ENCODE measurements at regions not wholly inside any gene's neighbourhood (a gene's known extent, or its start where the extent isn't known, plus 50 kb on each side); places are given as distances from the start of the nearest gene placed in this dataset.
"Not testable (repeated sequence)": the region's sequence is repeated elsewhere in the genome, so short reads cannot be mapped to it uniquely, and the experiment has no call there.

DNA sequence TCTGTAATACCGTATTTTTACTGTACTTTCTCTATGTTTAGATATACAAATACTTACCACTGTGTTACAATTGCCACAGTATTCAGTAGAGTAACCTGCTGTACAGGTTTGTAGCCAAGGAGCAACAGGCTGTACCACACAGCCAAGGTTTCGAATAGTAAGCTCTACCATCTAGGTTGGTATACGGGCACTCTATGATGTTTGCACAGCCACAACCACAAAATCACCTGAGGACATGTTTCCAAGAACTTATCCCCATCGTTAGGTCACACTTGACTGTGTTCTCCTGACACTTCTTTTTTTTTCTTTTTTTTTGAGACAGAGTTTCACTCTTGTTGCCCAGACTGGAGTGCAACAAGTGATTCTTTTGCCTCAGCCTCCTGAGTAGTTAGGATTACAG, 134.6 kb upstream of the TRIM24 start:
- WGBS, 3 donors = 59 to 65% (median 60%) methylated on average over 4 of the region's 4 CpGs
- DNase-seq = no peak
- ATAC-seq = no peak

DNA sequence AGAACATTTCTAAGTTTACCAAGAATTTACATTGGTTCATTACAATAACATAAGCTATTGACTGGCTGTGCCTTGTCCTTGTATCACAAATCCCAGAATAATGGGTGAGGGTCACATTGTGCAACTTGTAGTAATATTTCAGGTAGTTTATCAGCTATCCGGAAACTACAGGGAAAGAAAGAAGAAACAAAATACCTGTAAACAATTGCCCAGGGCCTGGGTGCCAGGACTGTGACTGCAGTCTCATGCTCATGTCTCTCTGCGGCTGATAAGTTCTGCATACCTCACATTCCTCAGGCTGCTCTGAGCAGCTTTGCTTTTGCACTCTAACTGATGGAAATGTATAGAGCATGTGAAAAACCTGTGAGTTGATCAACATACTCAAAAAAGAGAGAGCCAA, 131.8 kb upstream of the TRIM24 start:
- DNase-seq = no peak
- intact Hi-C loops (cut with DNase I) = no loop called here
- Histone ChIP-seq H3K36me3 (ENCODE audit: insufficient read depth in 1 of 2, low read depth in 1 of 2) (no peaks in the 10 kb centered on the region), H3K27me3 (ENCODE audit: insufficient read depth in 3 of 3, low read length in 2 of 3) (no peaks in the 10 kb centered on the region), H3K4me3 (no peak overlapping the region), H3K9me3 (peaks cover 9% of the 10 kb centered on the region), H3K4me1 (no peaks in the 10 kb centered on the region), H3K27ac (no peak overlapping the region)
- TF ChIP-seq, protein P1, sequence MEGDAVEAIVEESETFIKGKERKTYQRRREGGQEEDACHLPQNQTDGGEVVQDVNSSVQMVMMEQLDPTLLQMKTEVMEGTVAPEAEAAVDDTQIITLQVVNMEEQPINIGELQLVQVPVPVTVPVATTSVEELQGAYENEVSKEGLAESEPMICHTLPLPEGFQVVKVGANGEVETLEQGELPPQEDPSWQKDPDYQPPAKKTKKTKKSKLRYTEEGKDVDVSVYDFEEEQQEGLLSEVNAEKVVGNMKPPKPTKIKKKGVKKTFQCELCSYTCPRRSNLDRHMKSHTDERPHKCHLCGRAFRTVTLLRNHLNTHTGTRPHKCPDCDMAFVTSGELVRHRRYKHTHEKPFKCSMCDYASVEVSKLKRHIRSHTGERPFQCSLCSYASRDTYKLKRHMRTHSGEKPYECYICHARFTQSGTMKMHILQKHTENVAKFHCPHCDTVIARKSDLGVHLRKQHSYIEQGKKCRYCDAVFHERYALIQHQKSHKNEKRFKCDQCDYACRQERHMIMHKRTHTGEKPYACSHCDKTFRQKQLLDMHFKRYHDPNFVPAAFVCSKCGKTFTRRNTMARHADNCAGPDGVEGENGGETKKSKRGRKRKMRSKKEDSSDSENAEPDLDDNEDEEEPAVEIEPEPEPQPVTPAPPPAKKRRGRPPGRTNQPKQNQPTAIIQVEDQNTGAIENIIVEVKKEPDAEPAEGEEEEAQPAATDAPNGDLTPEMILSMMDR (IDR thresholded peaks at IDR 0.05) = no peak
- 35 to 71% (median 45%) methylated on average over 2 of the region's 2 CpGs for WGBS, 3 donors
- ATAC-seq = no peak

More for the DNA sequence above, 134.6 kb upstream of the TRIM24 start:
- Histone ChIP-seq H3K9me3 (peaks cover 9% of the 10 kb centered on the region), H3K27ac (no peak overlapping the region), H3K4me3 (no peak overlapping the region), H3K4me1 (no peaks in the 10 kb centered on the region), H3K36me3 (ENCODE audit: insufficient read depth in 1 of 2, low read depth in 1 of 2) (no peaks in the 10 kb centered on the region), H3K27me3 (ENCODE audit: insufficient read depth in 3 of 3, low read length in 2 of 3) (no peaks in the 10 kb centered on the region)
- TF ChIP-seq, protein P1 (IDR thresholded peaks at IDR 0.05) = no peak
- intact Hi-C loops (cut with DNase I) = no loop called here

DNA sequence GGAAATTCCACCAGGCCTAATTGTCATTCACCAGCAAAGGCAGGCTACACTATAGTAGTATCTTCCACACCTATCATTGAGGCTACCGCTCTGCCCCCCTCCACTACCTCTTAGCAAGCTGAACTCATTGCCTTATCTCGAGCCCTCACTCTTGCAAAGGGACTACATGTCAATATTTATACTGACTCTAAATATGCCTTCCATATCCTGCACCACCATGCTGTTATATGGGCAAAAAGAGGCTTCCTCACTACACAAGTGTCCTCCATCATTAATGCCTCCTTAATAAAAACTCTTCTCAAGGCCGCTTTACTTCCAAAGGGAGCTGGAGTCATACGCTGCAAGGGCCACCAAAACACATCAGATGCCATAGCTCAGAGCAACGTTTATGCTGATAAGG, 127.2 kb upstream of the TRIM24 start:
- H3K36me3 ChIP-seq (ENCODE audit: insufficient read depth in 1 of 2, low read depth in 1 of 2); H3K4me1 ChIP-seq; H3K27me3 ChIP-seq (ENCODE audit: insufficient read depth in 3 of 3, low read length in 2 of 3); H3K9me3 ChIP-seq; H3K4me3 ChIP-seq; H3K27ac ChIP-seq; intact Hi-C loops (cut with DNase I); DNase-seq; ATAC-seq: not testable (repeated sequence)
- WGBS, 3 donors = 90 to 93% (median 91%) methylated on average over 5 of the region's 5 CpGs

DNA sequence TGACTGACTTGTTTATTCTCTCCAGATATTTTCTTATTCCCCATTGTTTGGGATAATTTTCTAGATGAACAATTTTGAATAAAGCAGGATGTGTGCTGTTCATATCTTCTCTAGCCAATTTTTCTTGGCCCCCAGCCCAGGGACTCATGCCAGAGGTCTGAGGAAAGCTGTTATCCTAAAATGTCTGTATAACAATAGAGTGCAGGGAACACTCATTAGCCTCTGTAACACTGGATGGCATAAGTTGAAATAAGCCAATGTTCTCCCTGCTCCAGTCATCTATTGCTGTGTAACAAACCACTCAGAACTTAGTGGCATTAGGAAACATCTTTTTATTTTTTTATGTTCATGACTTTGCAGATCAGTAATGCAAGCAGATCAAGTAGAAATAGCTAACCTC, 121.7 kb upstream of the TRIM24 start:
- H3K27me3 ChIP-seq (ENCODE audit: insufficient read depth in 3 of 3, low read length in 2 of 3) = no peaks in the 10 kb centered on the region
- peak in 2 of 4 donors; percentile 33 to 42 for ATAC-seq
- TF ChIP-seq, protein P1 (IDR thresholded peaks at IDR 0.05) = no peak
- peak; percentile 53 to 56 for DNase-seq
- H3K27ac ChIP-seq = no peak overlapping the region
- intact Hi-C loops (cut with DNase I) = no loop called here
- H3K4me3 ChIP-seq = no peak overlapping the region
- H3K9me3 ChIP-seq = peaks cover 11% of the 10 kb centered on the region
- no peaks in the 10 kb centered on the region for H3K4me1 ChIP-seq
- no peaks in the 10 kb centered on the region for H3K36me3 ChIP-seq (ENCODE audit: insufficient read depth in 1 of 2, low read depth in 1 of 2)

DNA sequence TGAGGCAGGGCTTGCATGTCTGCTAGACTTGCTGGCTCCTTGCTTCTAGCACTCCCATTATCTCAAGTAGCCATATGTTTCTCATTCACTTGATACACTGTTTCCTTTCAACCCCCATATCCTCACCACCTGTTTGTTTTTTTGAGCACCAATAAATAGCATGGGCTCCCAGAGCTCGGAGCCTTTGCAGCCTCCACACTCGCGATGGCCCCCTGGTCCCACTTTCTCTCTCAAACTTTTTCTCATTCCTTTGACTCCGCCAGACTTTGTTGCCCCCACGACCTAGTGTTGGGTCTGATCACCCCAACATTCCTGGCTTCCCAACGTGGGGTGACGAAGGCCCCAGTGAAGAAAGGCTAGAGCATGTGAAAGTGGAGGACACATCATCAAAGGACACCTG, 120.8 kb upstream of the TRIM24 start:
- H3K4me3 ChIP-seq; H3K36me3 ChIP-seq (ENCODE audit: insufficient read depth in 1 of 2, low read depth in 1 of 2); H3K27me3 ChIP-seq (ENCODE audit: insufficient read depth in 3 of 3, low read length in 2 of 3); ATAC-seq; H3K4me1 ChIP-seq; H3K27ac ChIP-seq; intact Hi-C loops (cut with DNase I); DNase-seq: not testable (repeated sequence)
- 90 to 93% (median 92%) methylated on average over 7 of the region's 7 CpGs for WGBS, 3 donors
- H3K9me3 ChIP-seq = peaks cover 12% of the 10 kb centered on the region

DNA sequence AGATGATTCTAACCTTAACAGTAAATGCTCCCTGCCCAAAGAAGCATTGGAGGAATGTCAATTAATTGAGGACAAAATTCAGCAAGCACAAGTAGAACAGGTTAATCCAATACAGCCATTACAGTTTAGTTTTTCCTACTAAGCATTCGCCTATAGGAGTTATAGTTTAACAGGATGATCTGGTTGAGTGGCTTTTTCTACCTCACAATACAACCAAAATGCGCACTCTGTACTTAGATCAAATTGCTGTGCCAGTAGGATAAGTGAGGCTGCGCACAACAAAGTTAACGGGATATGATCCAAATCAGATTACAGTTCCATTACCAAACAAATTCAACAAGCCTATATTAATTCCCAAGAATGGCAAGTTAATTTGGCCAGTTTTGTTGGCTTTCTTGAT, 117.1 kb upstream of the TRIM24 start:
- Histone ChIP-seq H3K9me3 (peaks cover 19% of the 10 kb centered on the region), H3K36me3 (ENCODE audit: insufficient read depth in 1 of 2, low read depth in 1 of 2) (no peaks in the 10 kb centered on the region), H3K27ac (no peak overlapping the region), H3K4me1 (no peaks in the 10 kb centered on the region), H3K27me3 (ENCODE audit: insufficient read depth in 3 of 3, low read length in 2 of 3) (no peaks in the 10 kb centered on the region), H3K4me3 (no peak overlapping the region)
- 68 to 97% (median 97%) methylated on average over 4 of the region's 4 CpGs for WGBS, 3 donors
- TF ChIP-seq, protein P1 (IDR thresholded peaks at IDR 0.05) = no peak
- intact Hi-C loops (cut with DNase I) = no loop called here
- no peak for DNase-seq
- ATAC-seq = no peak
